ENCODE measurements at regions not wholly inside any gene's neighbourhood (a gene's known extent, or its start where the extent isn't known, plus 50 kb on each side); places are given as distances from the start of the nearest gene placed in this dataset.

GRCh38 chr9:99637641-99638040 is 184.0 kb upstream of the NR4A3 start:
- H3K27me3 ChIP-seq, result no peaks in the 10 kb centered on the region
- no peak overlapping the region for H3K27ac ChIP-seq
- TF ChIP-seq POLR2A (IDR thresholded peaks at IDR 0.05) (no peak), CTCF (IDR thresholded peaks at IDR 0.05) (no peak)
- no peaks in the 10 kb centered on the region for H3K36me3 ChIP-seq
- H3K4me3 ChIP-seq, result no peak overlapping the region
- WGBS, 2 donors, result 90 to 95% methylated on average over 3 of the region's 3 CpGs
- no peak for DNase-seq
- intact Hi-C loops (cut with DNase I), result no loop called here
- no peaks in the 10 kb centered on the region for H3K4me1 ChIP-seq
- peaks cover 0 to 5% (median 0%) of the 10 kb centered on the region in 3 donors for H3K9me3 ChIP-seq

- TF ChIP-seq POLR2A (IDR thresholded peaks at IDR 0.05) (no peak), CTCF (IDR thresholded peaks at IDR 0.05) (no peak)
- H3K27ac ChIP-seq, result no peak overlapping the region
- H3K4me1 ChIP-seq, result no peaks in the 10 kb centered on the region
- 89 to 98% methylated on average over 4 of the region's 4 CpGs for whole genome bisulfite sequencing, 2 donors
- H3K27me3 ChIP-seq, result no peaks in the 10 kb centered on the region
- intact Hi-C loops (cut with DNase I), result no loop called here
- H3K36me3 ChIP-seq, result no peaks in the 10 kb centered on the region
- H3K9me3 ChIP-seq, result peaks cover 0 to 5% (median 0%) of the 10 kb centered on the region in 3 donors
- no peak for DNase-seq
- H3K4me3 ChIP-seq, result no peak overlapping the region
Measured at GRCh38 chr9:99638971-99639370, 182.7 kb upstream of the NR4A3 start.

- Histone ChIP-seq H3K9me3 (no peaks in the 10 kb centered on the region), H3K27ac (no peak overlapping the region), H3K4me3 (no peak overlapping the region), H3K4me1 (no peaks in the 10 kb centered on the region), H3K36me3 (no peaks in the 10 kb centered on the region), H3K27me3 (no peaks in the 10 kb centered on the region)
- DNase-seq, result no peak
- intact Hi-C loops (cut with DNase I), result no loop called here
- TF ChIP-seq POLR2A (IDR thresholded peaks at IDR 0.05) (no peak), CTCF (IDR thresholded peaks at IDR 0.05) (no peak)
Measured at GRCh38 chr9:99647604-99648003, 174.1 kb upstream of the NR4A3 start.

- H3K9me3 ChIP-seq, result no peaks in the 10 kb centered on the region
- WGBS, 2 donors, result 73 to 84% methylated on average over 3 to 5 of the region's 5 CpGs
- H3K27ac ChIP-seq, result no peak overlapping the region
- H3K36me3 ChIP-seq, result no peaks in the 10 kb centered on the region
- intact Hi-C loops (cut with DNase I), result no loop called here
- no peak overlapping the region for H3K4me3 ChIP-seq
- no peaks in the 10 kb centered on the region for H3K27me3 ChIP-seq
- no peaks in the 10 kb centered on the region for H3K4me1 ChIP-seq
- no peak for DNase-seq
- TF ChIP-seq POLR2A (IDR thresholded peaks at IDR 0.05) (no peak), CTCF (IDR thresholded peaks at IDR 0.05) (no peak)
Measured at GRCh38 chr9:99650187-99650874, 171.4 kb upstream of the NR4A3 start.

GRCh38 chr9:99660191-99660636 is 161.5 kb upstream of the NR4A3 start:
- H3K36me3 ChIP-seq, result no peaks in the 10 kb centered on the region
- H3K27me3 ChIP-seq, result no peaks in the 10 kb centered on the region
- WGBS, 2 donors, result 63 to 65% methylated on average over 4 of the region's 4 CpGs
- intact Hi-C loops (cut with DNase I), result no loop called here
- H3K27ac ChIP-seq, result no peak overlapping the region
- H3K4me3 ChIP-seq, result no peak overlapping the region
- no peaks in the 10 kb centered on the region for H3K4me1 ChIP-seq
- no peak for DNase-seq
- H3K9me3 ChIP-seq, result no peaks in the 10 kb centered on the region
- TF ChIP-seq CTCF (IDR thresholded peaks at IDR 0.05) (no peak), POLR2A (IDR thresholded peaks at IDR 0.05) (no peak)
